ENCODE measurements at regions not wholly inside any gene's neighbourhood (a gene's known extent, or its start where the extent isn't known, plus 50 kb on each side); places are given as distances from the start of the nearest gene placed in this dataset.

- DNase-seq (ENCODE audit: low read depth in 3 of 3) = no peak
These were observed 57.1 kb upstream of the POU1F1 start for GRCh38 chr3:87333393-87333892.

GRCh38 chr3:87332789-87333188 is 56.4 kb upstream of the POU1F1 start:
- DNase-seq (ENCODE audit: low read depth in 3 of 3) = no peak

GRCh38 chr3:87329065-87329464 is 52.7 kb upstream of the POU1F1 start:
- no peak for DNase-seq (ENCODE audit: low read depth in 3 of 3)
